Daoy (cell line): ENCODE measurements at regions not wholly inside any gene's neighbourhood (a gene's known extent, or its start where the extent isn't known, plus 50 kb on each side); places are given as distances from the start of the nearest gene placed in this dataset.

Experiments
- DNase-seq: peaks from one replicate; pipeline ENCODE4 v3.0.0-alpha.2; 2015; ENCODE audit warnings: low read depth

GRCh38 chr14:87170179-87170578, 822.8 kb downstream of the GALC start:
- no peak for DNase-seq

- no peak for DNase-seq
Measured at GRCh38 chr14:87169362-87169761, 823.6 kb downstream of the GALC start.

- no peak for DNase-seq
Measured at GRCh38 chr14:87161502-87161901, 831.5 kb downstream of the GALC start.

GRCh38 chr14:87160989-87161388, 832.0 kb downstream of the GALC start:
- DNase-seq, result no peak

GRCh38 chr14:87158283-87158682, 834.7 kb downstream of the GALC start:
- DNase-seq, result no peak

- no peak for DNase-seq
Measured at GRCh38 chr14:87156878-87157277, 836.1 kb downstream of the GALC start.

GRCh38 chr14:87155856-87156488, 837.0 kb downstream of the GALC start:
- no peak for DNase-seq

- DNase-seq, result no peak
Measured at GRCh38 chr14:87153901-87154300, 839.1 kb downstream of the GALC start.

GRCh38 chr14:87153391-87153790, 839.6 kb downstream of the GALC start:
- DNase-seq, result no peak

- no peak for DNase-seq
Measured at GRCh38 chr14:87152693-87153092, 840.3 kb downstream of the GALC start.

- peak; percentile 5 for DNase-seq
Measured at GRCh38 chr14:87149583-87150354, 843.2 kb downstream of the GALC start.

GRCh38 chr14:87148655-87149054, 844.3 kb downstream of the GALC start:
- peak; percentile 13 for DNase-seq

- no peak for DNase-seq
Measured at GRCh38 chr14:87142551-87143211, 850.3 kb downstream of the GALC start.

- DNase-seq, result no peak
Measured at GRCh38 chr14:87141801-87142200, 851.2 kb downstream of the GALC start.

- DNase-seq, result peak; percentile 45
Measured at GRCh38 chr14:87139299-87139698, 853.7 kb downstream of the GALC start.

GRCh38 chr14:87133073-87133801, 859.7 kb downstream of the GALC start:
- peak; percentile 87 for DNase-seq

GRCh38 chr14:87131879-87132278, 861.1 kb downstream of the GALC start:
- DNase-seq, result peak; percentile 42

GRCh38 chr14:87122166-87122565, 870.8 kb downstream of the GALC start:
- DNase-seq, result no peak

- no peak for DNase-seq
Measured at GRCh38 chr14:87121716-87122115, 871.3 kb downstream of the GALC start.

- DNase-seq, result no peak
Measured at GRCh38 chr14:87115234-87115633, 877.7 kb downstream of the GALC start.

- DNase-seq, result no peak
Measured at GRCh38 chr14:87113286-87113685, 879.7 kb downstream of the GALC start.

GRCh38 chr14:87111741-87112140, 881.2 kb downstream of the GALC start:
- no peak for DNase-seq
